SU-DHL-6 (cell line): ENCODE measurements at regions not wholly inside any gene's neighbourhood (a gene's known extent, or its start where the extent isn't known, plus 50 kb on each side); places are given as distances from the start of the nearest gene placed in this dataset.

Experiments used
- H2AFZ ChIP-seq: fragments of 200-600 bp; sonication (generic); 2 replicates; pipeline ENCODE4 v1.6.1; 2014; ENCODE audit warnings: low read depth, mild to moderate bottlenecking, moderate library complexity, mixed read lengths, antibody characterized with exemption, low read length; ENCODE audit not compliant: severe bottlenecking
- H3F3A ChIP-seq: fragments of 200-600 bp; shearing (Covaris generic); 2 replicates; pipeline ENCODE4 v1.6.0; 2016; ENCODE audit warnings: antibody characterized with exemption, mild to moderate bottlenecking; ENCODE audit not compliant: insufficient read depth
- H3K27ac ChIP-seq: fragments of 200-600 bp; sonication (generic); 2 replicates; pipeline ENCODE4 v1.5.1; 2016; ENCODE audit warnings: low read depth, mild to moderate bottlenecking, low read length, moderate library complexity, mixed read lengths
- H3K27me3 ChIP-seq: fragments of 200-600 bp; sonication (generic), shearing (Covaris generic); 2 replicates; pipeline ENCODE4 v1.6.0; 2014; ENCODE audit warnings: mild to moderate bottlenecking, low read length
- H3K36me3 ChIP-seq: fragments of 200-600 bp; sonication (generic); 2 replicates; pipeline ENCODE4 v1.6.1; 2014; ENCODE audit warnings: mild to moderate bottlenecking, low read length, mixed read lengths
- H3K4me2 ChIP-seq: fragments of 300-600, 200-600 bp; shearing (Covaris generic), sonication (generic); 2 replicates; pipeline ENCODE4 v1.6.0; 2014; ENCODE audit warnings: low read length, low read depth, mild to moderate bottlenecking; ENCODE audit not compliant: poor library complexity, severe bottlenecking
- H3K4me3 ChIP-seq: fragments of 200-600 bp; sonication (generic); 2 replicates; pipeline ENCODE4 v1.5.1; 2014; ENCODE audit warnings: antibody characterized with exemption, low read length, mild to moderate bottlenecking, mixed read lengths; ENCODE audit not compliant: insufficient read depth, poor library complexity, severe bottlenecking
- H3K79me2 ChIP-seq: fragments of 200-600 bp; sonication (generic); 2 replicates; pipeline ENCODE4 v1.6.1; 2014; ENCODE audit warnings: mild to moderate bottlenecking, low read length, moderate library complexity; ENCODE audit not compliant: insufficient read depth
- H3K9ac ChIP-seq: fragments of 200-600 bp; sonication (generic); 2 replicates; pipeline ENCODE4 v1.7.0; 2014; ENCODE audit warnings: mild to moderate bottlenecking, low read length
- H3K9me2 ChIP-seq: fragments of 200-600 bp; sonication (generic); replicated peaks from 2 replicates; pipeline ENCODE4 v1.6.1; 2014; ENCODE audit warnings: low read length; ENCODE audit not compliant: insufficient read depth
- H3K9me3 ChIP-seq: fragments of 200-600 bp; sonication (generic); 2 replicates; pipeline ENCODE4 v1.6.1; 2014; ENCODE audit warnings: low read length, mixed read lengths; ENCODE audit not compliant: insufficient read depth
- H4K20me1 ChIP-seq: fragments of 200-600 bp; sonication (generic); 2 replicates; pipeline ENCODE4 v1.6.1; 2014; ENCODE audit warnings: low read depth, mild to moderate bottlenecking, antibody characterized with exemption, low read length, moderate library complexity, mixed read lengths
- EZH2phosphoT487 ChIP-seq: fragments of 200-600 bp; sonication (generic), shearing (Covaris generic); conservative IDR thresholded peaks from 2 replicates; pipeline ENCODE4 v1.6.1; 2018; ENCODE audit warnings: mild to moderate bottlenecking, antibody characterized with exemption, low read length, moderate library complexity, mixed read lengths
- TF ChIP-seq, protein P1 (sequence below): fragments of 200-600 bp; sonication (generic); IDR thresholded peaks from one replicate; pipeline ENCODE4 v1.5.1; 2017; ENCODE audit warnings: antibody characterized with exemption, mild to moderate bottlenecking, low read length, moderate library complexity; ENCODE audit not compliant: insufficient read depth, poor library complexity, severe bottlenecking

GRCh38 chr22:27114186-27114585, 456.8 kb downstream of the MIAT start:
- Histone ChIP-seq H4K20me1 (no peaks in the 10 kb centered on the region), H3K36me3 (no peaks in the 10 kb centered on the region), H3K27ac (no peak overlapping the region), H3K9ac (no peak overlapping the region), H3K79me2 (no peaks in the 10 kb centered on the region), H3K9me2 (no peaks in the 10 kb centered on the region; the same call in 1 of the 2 replicates), H2AFZ (no peak overlapping the region), H3K4me2 (no peak overlapping the region), H3K4me3 (no peak overlapping the region), H3K9me3 (peaks cover 7% of the 10 kb centered on the region; the same call in 1 of the 2 replicates), H3K27me3 (no peaks in the 10 kb centered on the region), H3F3A (no peaks in the 10 kb centered on the region)
- TF ChIP-seq EZH2phosphoT487: no peak
- TF ChIP-seq, protein P1, sequence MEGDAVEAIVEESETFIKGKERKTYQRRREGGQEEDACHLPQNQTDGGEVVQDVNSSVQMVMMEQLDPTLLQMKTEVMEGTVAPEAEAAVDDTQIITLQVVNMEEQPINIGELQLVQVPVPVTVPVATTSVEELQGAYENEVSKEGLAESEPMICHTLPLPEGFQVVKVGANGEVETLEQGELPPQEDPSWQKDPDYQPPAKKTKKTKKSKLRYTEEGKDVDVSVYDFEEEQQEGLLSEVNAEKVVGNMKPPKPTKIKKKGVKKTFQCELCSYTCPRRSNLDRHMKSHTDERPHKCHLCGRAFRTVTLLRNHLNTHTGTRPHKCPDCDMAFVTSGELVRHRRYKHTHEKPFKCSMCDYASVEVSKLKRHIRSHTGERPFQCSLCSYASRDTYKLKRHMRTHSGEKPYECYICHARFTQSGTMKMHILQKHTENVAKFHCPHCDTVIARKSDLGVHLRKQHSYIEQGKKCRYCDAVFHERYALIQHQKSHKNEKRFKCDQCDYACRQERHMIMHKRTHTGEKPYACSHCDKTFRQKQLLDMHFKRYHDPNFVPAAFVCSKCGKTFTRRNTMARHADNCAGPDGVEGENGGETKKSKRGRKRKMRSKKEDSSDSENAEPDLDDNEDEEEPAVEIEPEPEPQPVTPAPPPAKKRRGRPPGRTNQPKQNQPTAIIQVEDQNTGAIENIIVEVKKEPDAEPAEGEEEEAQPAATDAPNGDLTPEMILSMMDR: no peak

- Histone ChIP-seq H3K27ac (no peak overlapping the region), H3K79me2 (no peaks in the 10 kb centered on the region), H3K4me3 (no peak overlapping the region), H3K27me3 (no peaks in the 10 kb centered on the region), H3K9me2 (no peaks in the 10 kb centered on the region; the same call in 1 of the 2 replicates), H4K20me1 (no peaks in the 10 kb centered on the region), H3K36me3 (no peaks in the 10 kb centered on the region), H3K9ac (no peak overlapping the region), H3K9me3 (no peaks in the 10 kb centered on the region), H3F3A (no peaks in the 10 kb centered on the region), H2AFZ (no peak overlapping the region), H3K4me2 (no peak overlapping the region)
- TF ChIP-seq, protein P1: no peak
- no peak for TF ChIP-seq EZH2phosphoT487
Observed at GRCh38 chr22:27115410-27115809, 458.0 kb downstream of the MIAT start.

- Histone ChIP-seq H3K9me2 (no peaks in the 10 kb centered on the region; the same call in 1 of the 2 replicates), H3K4me3 (no peak overlapping the region), H3K36me3 (no peaks in the 10 kb centered on the region), H3K4me2 (no peak overlapping the region), H3K79me2 (no peaks in the 10 kb centered on the region), H3F3A (no peaks in the 10 kb centered on the region), H4K20me1 (no peaks in the 10 kb centered on the region), H3K9ac (no peak overlapping the region), H3K9me3 (no peaks in the 10 kb centered on the region), H3K27ac (no peak overlapping the region), H2AFZ (no peak overlapping the region), H3K27me3 (no peaks in the 10 kb centered on the region)
- no peak for TF ChIP-seq EZH2phosphoT487
- TF ChIP-seq, protein P1: no peak
Observed at GRCh38 chr22:27115816-27116256, 458.4 kb downstream of the MIAT start.
